ENCODE measurements at regions not wholly inside any gene's neighbourhood (a gene's known extent, or its start where the extent isn't known, plus 50 kb on each side); places are given as distances from the start of the nearest gene placed in this dataset.

DNA sequence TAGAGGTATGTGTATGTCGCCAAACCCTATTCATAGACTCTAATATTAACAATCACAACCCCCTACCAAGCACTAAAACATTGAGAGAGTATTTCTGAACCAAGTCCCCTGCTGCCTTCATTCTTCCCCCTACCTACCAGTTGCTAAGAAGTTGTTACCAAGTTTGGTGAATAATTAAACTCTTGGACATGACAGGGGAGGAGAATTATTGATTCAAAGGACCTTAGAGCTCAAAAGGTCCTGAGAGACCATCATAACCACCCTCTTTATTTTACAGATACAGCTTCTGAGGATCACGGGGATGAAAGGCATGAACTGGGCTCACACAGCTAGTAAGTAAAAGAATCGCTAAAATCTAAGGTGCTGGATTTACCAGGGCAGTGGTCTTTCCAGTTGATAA lies 204.1 kb downstream of the PIK3C3 start:
- H3K27me3 ChIP-seq (ENCODE audit: insufficient read depth, low read length), result no peaks in the 10 kb centered on the region
- H2AK5ac ChIP-seq (ENCODE audit: insufficient read length, low read length), result no peak overlapping the region
- DNase-seq, result no peak
- TF ChIP-seq, protein P1, sequence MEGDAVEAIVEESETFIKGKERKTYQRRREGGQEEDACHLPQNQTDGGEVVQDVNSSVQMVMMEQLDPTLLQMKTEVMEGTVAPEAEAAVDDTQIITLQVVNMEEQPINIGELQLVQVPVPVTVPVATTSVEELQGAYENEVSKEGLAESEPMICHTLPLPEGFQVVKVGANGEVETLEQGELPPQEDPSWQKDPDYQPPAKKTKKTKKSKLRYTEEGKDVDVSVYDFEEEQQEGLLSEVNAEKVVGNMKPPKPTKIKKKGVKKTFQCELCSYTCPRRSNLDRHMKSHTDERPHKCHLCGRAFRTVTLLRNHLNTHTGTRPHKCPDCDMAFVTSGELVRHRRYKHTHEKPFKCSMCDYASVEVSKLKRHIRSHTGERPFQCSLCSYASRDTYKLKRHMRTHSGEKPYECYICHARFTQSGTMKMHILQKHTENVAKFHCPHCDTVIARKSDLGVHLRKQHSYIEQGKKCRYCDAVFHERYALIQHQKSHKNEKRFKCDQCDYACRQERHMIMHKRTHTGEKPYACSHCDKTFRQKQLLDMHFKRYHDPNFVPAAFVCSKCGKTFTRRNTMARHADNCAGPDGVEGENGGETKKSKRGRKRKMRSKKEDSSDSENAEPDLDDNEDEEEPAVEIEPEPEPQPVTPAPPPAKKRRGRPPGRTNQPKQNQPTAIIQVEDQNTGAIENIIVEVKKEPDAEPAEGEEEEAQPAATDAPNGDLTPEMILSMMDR (conservative IDR thresholded peaks at IDR 0.05), result no peak
- no peak overlapping the region for H3K9ac ChIP-seq (ENCODE audit: extremely low read depth, insufficient read length, low read length)
- H4K8ac ChIP-seq (replicated peaks; ENCODE audit: insufficient read length, low read depth, low read length), result no peak overlapping the region
- H2BK12ac ChIP-seq (ENCODE audit: insufficient read length, low read depth, low read length), result no peak overlapping the region
- H3T11ph ChIP-seq (ENCODE audit: low read length), result no peak overlapping the region
- H4K20me1 ChIP-seq (ENCODE audit: control insufficient read depth, insufficient read depth, insufficient read length), result no peaks in the 10 kb centered on the region
- H3K4me1 ChIP-seq (ENCODE audit: insufficient read depth, low read length), result no peaks in the 10 kb centered on the region
- H4K5ac ChIP-seq (ENCODE audit: insufficient read length, low read depth, low read length), result no peak overlapping the region
- H3K56ac ChIP-seq (ENCODE audit: insufficient read length, low read depth, low read length), result no peak overlapping the region
- H2BK120ac ChIP-seq (ENCODE audit: low read depth, low read length, poor library complexity, severe bottlenecking), result no peak overlapping the region
- no peaks in the 10 kb centered on the region for H3K23me2 ChIP-seq (ENCODE audit: insufficient read length, low read depth, low read length, poor library complexity, severe bottlenecking)
- no peak overlapping the region for H4K91ac ChIP-seq (ENCODE audit: insufficient read length, low read depth, low read length)
- Mint-ChIP-seq H3K9me3 (no peaks in the 10 kb centered on the region), H3K36me3 (ENCODE audit: insufficient read depth in 1 of 3, low read depth in 3 of 3) (no peaks in the 10 kb centered on the region), H3K27ac (no peak overlapping the region), H3K4me1 (no peaks in the 10 kb centered on the region), H3K27me3 (ENCODE audit: low read depth) (peaks cover 2% of the 10 kb centered on the region; the same call in 1 of the 2 replicates), H3K4me3 (no peak overlapping the region)
- H3K14ac ChIP-seq (ENCODE audit: insufficient read depth, low read length), result no peak overlapping the region
- no CpG with 5 or more reads among the region's 3 CpGs for WGBS (ENCODE audit: extremely low coverage, insufficient read length, low lambda C conversion rate)
- H2BK5ac ChIP-seq (ENCODE audit: insufficient read length, low read length), result no peak overlapping the region
- no peak overlapping the region for H2AFZ ChIP-seq (ENCODE audit: low read length)
- H3K4ac ChIP-seq (ENCODE audit: low read depth, low read length), result no peak overlapping the region
- H3K79me1 ChIP-seq (ENCODE audit: insufficient read depth, low read depth, low read length, poor library complexity, severe bottlenecking), result no peaks in the 10 kb centered on the region
- H3K9me3 ChIP-seq (ENCODE audit: control insufficient read depth, low read depth, low read length), result no peaks in the 10 kb centered on the region
- H2BK20ac ChIP-seq (ENCODE audit: low read depth, low read length, poor library complexity, severe bottlenecking), result no peak overlapping the region
- no peak overlapping the region for H3K27ac ChIP-seq (ENCODE audit: insufficient read length, low read depth, low read length)
- H3K79me2 ChIP-seq (ENCODE audit: insufficient read depth, low read length), result no peaks in the 10 kb centered on the region
- H3K23ac ChIP-seq (ENCODE audit: insufficient read length, low read depth, low read length), result no peak overlapping the region
- no peak overlapping the region for H3K4me2 ChIP-seq (ENCODE audit: insufficient read depth, insufficient read length, low read length)
- H2BK15ac ChIP-seq (ENCODE audit: low read depth, low read length), result no peak overlapping the region
- no peak overlapping the region for H3K18ac ChIP-seq (ENCODE audit: insufficient read length, low read depth, low read length)
